OCI-LY1 (cell line): ENCODE measurements at regions not wholly inside any gene's neighbourhood (a gene's known extent, or its start where the extent isn't known, plus 50 kb on each side); places are given as distances from the start of the nearest gene placed in this dataset.

Source experiments
- CTCF ChIP-seq: fragments of 200-600 bp; sonication (generic), shearing (Covaris generic); IDR thresholded peaks from 2 replicates; pipeline ENCODE4 v1.5.1; 2017; ENCODE audit warnings: mild to moderate bottlenecking, antibody characterized with exemption, low read length, moderate library complexity, mixed read lengths
- EZH2 ChIP-seq: fragments of 200-600 bp; sonication (generic), shearing (Covaris generic); IDR thresholded peaks from 2 replicates; pipeline ENCODE4 v1.8.0; 2017; ENCODE audit warnings: borderline replicate concordance, mixed run types, mild to moderate bottlenecking, antibody characterized with exemption, low read length, moderate library complexity, mixed read lengths

DNA sequence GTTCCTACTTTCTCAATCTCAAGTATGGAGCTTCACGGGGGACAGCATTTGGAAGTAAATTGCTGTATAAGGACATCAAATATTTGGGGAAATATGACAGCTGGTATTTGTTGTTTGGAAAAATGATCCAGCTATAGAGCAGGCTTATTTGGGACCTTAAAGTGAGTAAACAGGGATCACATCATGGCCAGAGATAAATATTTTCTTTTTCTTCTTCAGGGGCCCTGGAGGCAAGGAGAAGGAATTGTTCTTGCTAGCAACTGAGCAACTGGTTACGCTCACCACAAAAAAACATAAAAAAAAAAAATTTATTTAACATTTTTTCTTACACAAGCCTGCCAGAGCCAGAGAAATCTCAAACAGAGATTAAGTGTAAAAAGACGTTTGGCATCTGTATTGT, 277.2 kb upstream of the UGT8 start:
- TF ChIP-seq CTCF (no peak), EZH2 (no peak)
